ENCODE measurements at regions not wholly inside any gene's neighbourhood (a gene's known extent, or its start where the extent isn't known, plus 50 kb on each side); places are given as distances from the start of the nearest gene placed in this dataset.

GRCh38 chr2:215756346-215756730 lies 257.0 kb downstream of the MREG start:
- TF ChIP-seq EZH2 (IDR thresholded peaks at IDR 0.05; ENCODE audit: borderline replicate concordance, low read length) (no peak), CTCF (IDR thresholded peaks at IDR 0.05; ENCODE audit: low read length) (no peak)
